ENCODE measurements at regions not wholly inside any gene's neighbourhood (a gene's known extent, or its start where the extent isn't known, plus 50 kb on each side); places are given as distances from the start of the nearest gene placed in this dataset.

DNA sequence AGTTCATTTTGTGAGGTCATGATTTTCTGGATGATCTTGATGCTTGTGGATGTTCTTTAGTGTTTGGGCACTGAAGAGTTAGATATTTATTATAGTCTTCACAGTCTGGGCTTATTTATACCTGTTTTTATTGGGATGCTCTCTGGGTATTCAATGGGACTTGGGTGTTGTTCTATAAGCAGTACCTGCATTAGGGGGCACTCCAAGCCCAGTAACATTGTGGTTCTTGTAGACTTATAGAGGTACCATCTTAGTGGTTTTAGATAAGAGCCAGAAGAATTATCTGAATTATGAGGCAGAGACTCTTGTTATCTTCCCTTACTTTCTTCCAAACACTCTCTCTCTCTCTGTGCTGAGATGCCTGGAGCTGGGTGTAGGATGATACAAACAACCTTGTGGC lies 470.0 kb downstream of the PIK3C3 start:
- TF ChIP-seq CTCF (IDR thresholded peaks at IDR 0.05): no peak
- no peak for TF ChIP-seq POLR2A (IDR thresholded peaks at IDR 0.05)
